ENCODE measurements at regions not wholly inside any gene's neighbourhood (a gene's known extent, or its start where the extent isn't known, plus 50 kb on each side); places are given as distances from the start of the nearest gene placed in this dataset.

DNA sequence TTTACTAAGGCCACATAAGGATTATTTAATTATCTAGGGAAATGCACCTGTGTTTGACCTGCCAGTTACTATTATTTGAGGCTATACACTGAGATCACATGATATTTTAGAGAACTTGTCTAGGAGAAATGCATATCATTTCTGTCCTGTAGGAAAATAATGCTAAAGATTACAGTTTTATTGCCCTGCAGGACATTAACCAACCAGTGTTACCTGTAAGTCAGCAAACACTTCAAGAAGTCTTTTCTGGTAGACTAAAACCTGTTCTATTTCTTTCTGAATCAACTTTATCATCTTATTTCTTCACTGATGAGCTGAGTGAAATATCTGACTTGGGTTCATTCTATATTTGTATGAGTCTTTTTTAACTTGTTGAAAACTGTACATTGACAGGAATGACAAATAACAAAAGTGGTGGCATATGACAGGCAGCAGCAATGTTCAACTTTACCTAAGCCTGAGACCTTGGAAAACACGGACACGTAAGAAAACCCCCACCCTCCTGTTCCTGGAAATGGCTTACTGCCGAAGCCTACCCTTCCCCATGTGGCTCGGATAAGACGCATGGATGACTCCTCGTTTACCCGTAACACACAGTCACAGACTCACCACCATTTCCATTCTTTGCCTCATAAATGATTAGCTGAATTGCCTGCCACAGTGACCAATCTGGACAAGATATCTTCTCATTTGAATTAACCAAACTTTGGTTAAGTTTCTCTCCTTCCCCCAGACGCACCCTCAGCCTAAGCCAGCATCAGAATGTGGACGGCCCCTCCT lies 118.0 kb upstream of the CD93 start:
- H3K4me1 Mint-ChIP-seq (ENCODE audit: unreplicated experiment) = peaks cover 15% of the 10 kb centered on the region
- TF ChIP-seq, protein P1, sequence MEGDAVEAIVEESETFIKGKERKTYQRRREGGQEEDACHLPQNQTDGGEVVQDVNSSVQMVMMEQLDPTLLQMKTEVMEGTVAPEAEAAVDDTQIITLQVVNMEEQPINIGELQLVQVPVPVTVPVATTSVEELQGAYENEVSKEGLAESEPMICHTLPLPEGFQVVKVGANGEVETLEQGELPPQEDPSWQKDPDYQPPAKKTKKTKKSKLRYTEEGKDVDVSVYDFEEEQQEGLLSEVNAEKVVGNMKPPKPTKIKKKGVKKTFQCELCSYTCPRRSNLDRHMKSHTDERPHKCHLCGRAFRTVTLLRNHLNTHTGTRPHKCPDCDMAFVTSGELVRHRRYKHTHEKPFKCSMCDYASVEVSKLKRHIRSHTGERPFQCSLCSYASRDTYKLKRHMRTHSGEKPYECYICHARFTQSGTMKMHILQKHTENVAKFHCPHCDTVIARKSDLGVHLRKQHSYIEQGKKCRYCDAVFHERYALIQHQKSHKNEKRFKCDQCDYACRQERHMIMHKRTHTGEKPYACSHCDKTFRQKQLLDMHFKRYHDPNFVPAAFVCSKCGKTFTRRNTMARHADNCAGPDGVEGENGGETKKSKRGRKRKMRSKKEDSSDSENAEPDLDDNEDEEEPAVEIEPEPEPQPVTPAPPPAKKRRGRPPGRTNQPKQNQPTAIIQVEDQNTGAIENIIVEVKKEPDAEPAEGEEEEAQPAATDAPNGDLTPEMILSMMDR (conservative IDR thresholded peaks at IDR 0.05) = no peak
- peak overlapping the region; percentile 86 for H3K27ac Mint-ChIP-seq
- no peak for DNase-seq (ENCODE audit: extremely low spot score, unreplicated experiment)
- H3K36me3 Mint-ChIP-seq = no peaks in the 10 kb centered on the region
- H3K4me3 Mint-ChIP-seq = peak overlapping the region; percentile 65
- H3K27me3 Mint-ChIP-seq = peaks cover 41% of the 10 kb centered on the region
- peaks cover 2% of the 10 kb centered on the region for H3K9me3 Mint-ChIP-seq

DNA sequence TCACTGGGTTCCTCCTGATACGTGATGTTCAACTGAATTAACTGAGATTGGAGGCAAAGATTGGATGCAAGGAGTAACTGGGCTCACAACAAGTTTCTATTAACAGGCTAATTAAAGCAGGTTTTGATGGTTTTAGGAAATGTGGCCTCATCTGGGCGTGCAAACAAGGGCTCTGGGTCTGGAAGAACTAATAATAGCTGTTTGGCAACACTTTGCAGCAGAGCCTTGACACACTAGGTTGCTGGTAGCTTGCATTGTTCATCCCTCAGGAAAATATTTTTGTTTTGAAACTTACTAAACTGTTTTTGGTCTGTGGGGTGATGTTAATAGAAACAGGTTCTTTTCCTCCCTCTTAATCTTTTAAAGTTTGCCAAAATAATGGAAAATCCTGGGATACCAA lies 117.2 kb upstream of the CD93 start:
- Mint-ChIP-seq H3K4me1 (ENCODE audit: unreplicated experiment) (peaks cover 15% of the 10 kb centered on the region), H3K36me3 (no peaks in the 10 kb centered on the region), H3K4me3 (no peak overlapping the region), H3K27me3 (peaks cover 49% of the 10 kb centered on the region), H3K9me3 (no peaks in the 10 kb centered on the region), H3K27ac (no peak overlapping the region)
- no peak for DNase-seq (ENCODE audit: extremely low spot score, unreplicated experiment)
- TF ChIP-seq, protein P1 (conservative IDR thresholded peaks at IDR 0.05) = no peak

DNA sequence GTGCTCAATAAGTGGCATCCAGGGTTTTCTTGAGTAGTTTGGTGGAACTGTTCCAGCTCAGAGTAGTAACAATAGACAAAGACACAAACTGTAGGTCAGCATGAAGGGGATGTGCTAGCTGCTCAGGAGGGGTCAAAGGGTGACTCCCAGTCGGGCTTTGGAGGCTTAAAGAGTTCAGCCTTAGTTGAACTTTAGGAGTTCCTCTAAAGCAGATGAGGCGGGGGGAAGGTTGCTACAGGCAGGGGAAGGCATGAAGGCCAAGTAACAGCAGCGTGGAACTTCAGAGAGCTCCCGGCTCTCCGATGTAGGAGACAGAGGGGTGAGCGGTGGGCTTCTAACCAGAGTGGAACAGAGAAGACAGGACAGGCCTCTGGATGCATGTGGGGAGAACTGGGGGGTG lies 115.5 kb upstream of the CD93 start:
- H3K36me3 Mint-ChIP-seq = no peaks in the 10 kb centered on the region
- TF ChIP-seq, protein P1 (conservative IDR thresholded peaks at IDR 0.05) = no peak
- peaks cover 52% of the 10 kb centered on the region for H3K27me3 Mint-ChIP-seq
- H3K9me3 Mint-ChIP-seq = no peaks in the 10 kb centered on the region
- no peak for DNase-seq (ENCODE audit: extremely low spot score, unreplicated experiment)
- H3K4me3 Mint-ChIP-seq = no peak overlapping the region
- H3K4me1 Mint-ChIP-seq (ENCODE audit: unreplicated experiment) = peaks cover 15% of the 10 kb centered on the region
- H3K27ac Mint-ChIP-seq = no peak overlapping the region

DNA sequence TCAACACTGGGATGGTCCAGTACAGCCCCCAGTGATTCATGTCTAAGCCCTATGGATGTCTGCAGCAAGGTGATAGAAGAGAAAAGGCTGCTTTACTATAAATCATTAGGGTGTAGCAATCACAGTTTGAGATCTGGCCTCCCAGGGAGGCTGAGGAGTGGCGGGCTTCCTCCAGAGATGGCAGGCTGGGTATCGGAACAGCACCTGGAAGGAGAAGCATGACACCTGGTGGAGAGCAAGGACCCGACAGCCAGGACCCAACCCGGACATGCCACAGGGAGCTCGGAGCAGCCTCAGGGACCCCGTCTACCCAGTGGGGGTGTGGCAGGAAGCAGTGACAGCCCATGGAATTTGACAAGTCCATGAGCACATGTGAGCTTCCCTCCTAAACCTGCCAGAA lies 114.8 kb upstream of the CD93 start:
- peaks cover 15% of the 10 kb centered on the region for H3K4me1 Mint-ChIP-seq (ENCODE audit: unreplicated experiment)
- peaks cover 48% of the 10 kb centered on the region for H3K27me3 Mint-ChIP-seq
- H3K4me3 Mint-ChIP-seq = no peak overlapping the region
- H3K9me3 Mint-ChIP-seq = no peaks in the 10 kb centered on the region
- DNase-seq (ENCODE audit: extremely low spot score, unreplicated experiment) = no peak
- no peaks in the 10 kb centered on the region for H3K36me3 Mint-ChIP-seq
- no peak overlapping the region for H3K27ac Mint-ChIP-seq
- TF ChIP-seq, protein P1 (conservative IDR thresholded peaks at IDR 0.05) = peak; percentile 43

DNA sequence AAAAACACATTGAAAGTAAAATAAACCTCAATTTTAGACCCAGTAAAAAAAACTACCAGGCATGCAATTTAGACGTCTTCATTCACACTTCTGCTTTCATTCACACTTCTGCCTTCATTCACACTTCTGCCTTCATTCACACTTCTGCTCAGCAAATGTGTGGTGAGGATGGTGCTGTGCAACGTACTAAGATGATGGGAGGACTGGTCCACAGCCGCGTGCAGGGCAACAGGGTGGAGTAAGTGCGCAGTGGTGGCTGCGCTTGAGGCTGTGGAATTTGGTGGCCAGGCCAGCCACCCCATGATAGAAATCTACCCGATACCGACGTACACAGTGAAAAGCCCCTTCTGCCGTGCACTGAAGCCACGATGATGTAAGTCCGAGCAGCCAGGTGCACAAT lies 114.3 kb upstream of the CD93 start:
- no peak overlapping the region for H3K4me3 Mint-ChIP-seq
- no peak overlapping the region for H3K27ac Mint-ChIP-seq
- H3K4me1 Mint-ChIP-seq (ENCODE audit: unreplicated experiment) = peaks cover 12% of the 10 kb centered on the region
- TF ChIP-seq, protein P1 (conservative IDR thresholded peaks at IDR 0.05) = no peak
- H3K27me3 Mint-ChIP-seq = peaks cover 43% of the 10 kb centered on the region
- no peak for DNase-seq (ENCODE audit: extremely low spot score, unreplicated experiment)
- H3K36me3 Mint-ChIP-seq = no peaks in the 10 kb centered on the region
- no peaks in the 10 kb centered on the region for H3K9me3 Mint-ChIP-seq
